HG02571 (cell line): ENCODE measurements at regions not wholly inside any gene's neighbourhood (a gene's known extent, or its start where the extent isn't known, plus 50 kb on each side); places are given as distances from the start of the nearest gene placed in this dataset.

ENCODE experiments used
- ATAC-seq: cut with Tn5 transposase; IDR thresholded peaks from one replicate; pipeline ENCODE4 v1.9.1; 2021; ENCODE audit warnings: mild to moderate bottlenecking, moderate library complexity; ENCODE audit not compliant: unreplicated experiment

DNA sequence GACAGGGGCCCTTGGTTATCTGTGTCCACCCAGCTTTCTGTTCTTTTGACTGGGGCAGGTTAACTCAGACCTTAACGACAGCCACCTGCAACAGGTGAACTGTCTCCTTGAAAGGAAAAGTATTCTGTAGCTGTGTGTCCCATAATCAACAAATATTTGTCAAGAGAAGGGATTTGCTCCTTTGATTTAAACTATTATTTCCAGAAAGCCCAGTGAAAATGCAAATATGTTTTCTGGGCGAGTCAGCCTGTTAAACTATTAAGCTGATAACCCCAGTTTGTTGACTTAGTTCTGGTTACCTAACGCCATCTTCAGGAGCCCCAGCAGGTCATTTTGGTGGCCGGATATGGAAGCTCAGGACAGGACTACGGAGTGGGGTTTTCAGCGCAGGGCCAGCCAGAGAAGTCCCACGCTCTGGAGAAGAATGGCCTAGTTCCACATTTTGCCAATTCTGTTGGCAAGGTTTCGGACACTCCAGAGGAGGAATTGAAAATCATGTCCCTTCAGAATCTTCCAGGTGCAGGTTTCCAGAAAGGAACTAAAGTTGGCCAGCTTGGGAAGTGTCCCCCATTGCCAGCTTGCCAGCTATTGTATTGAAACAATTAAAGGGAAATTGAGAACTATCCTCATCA lies 54.5 kb downstream of the ADRA2A start:
- no peak for ATAC-seq

DNA sequence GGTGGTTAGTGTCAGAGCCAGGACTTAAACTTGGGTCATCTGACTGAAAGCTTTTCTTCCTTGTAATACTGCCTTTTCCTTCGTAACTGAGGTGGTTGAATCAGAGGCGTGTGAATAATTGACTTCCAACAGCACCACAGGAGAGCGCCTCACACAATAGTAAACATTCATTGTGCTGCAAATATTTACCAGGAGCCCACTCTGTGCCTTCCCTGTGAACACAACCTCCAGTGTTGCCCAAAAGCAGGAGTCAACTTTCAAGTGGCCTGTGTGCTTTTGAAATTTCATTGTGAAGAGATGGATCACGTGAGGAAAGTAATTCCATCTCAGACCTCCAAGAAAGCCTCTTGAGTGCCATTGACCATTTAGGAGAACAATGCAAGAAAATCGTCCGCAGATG lies 60.2 kb downstream of the ADRA2A start:
- no peak for ATAC-seq

DNA sequence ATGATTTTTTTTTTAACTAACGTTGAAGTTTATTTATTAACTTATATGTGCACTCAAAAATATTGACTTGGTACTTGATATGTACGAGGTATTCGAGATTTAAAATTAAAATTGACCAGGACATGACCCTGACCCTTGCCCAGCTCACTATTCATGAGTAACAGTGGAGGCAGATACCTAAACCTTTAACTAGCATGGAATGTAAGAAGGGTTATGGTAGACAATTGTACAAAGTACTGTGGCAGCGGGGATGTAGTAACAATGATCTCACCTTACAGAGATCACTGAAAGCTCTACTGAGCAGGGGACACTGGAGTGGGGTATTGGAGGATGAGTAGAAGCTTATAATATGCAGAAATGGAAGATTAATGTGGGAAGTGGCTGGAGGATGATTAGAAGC lies 60.8 kb downstream of the ADRA2A start:
- ATAC-seq = no peak

DNA sequence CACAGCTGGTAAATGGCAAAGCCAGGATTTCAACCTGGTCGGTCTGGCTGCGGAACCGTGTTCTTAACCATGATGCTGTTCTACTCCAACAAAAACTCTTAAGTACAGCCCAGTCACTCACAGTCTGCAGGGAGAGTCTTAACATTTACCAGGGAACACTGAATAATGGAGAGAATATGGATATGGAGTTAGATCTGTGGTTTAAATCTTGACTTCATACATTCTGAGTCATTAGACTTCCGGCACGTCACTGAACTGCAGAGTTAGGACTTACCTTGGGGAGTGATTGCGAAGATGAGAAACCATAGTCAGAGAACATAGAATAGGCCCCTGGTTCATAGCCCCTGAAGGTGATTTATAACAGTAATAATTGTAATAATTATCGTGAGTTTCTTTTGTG lies 61.7 kb downstream of the ADRA2A start:
- ATAC-seq = no peak

DNA sequence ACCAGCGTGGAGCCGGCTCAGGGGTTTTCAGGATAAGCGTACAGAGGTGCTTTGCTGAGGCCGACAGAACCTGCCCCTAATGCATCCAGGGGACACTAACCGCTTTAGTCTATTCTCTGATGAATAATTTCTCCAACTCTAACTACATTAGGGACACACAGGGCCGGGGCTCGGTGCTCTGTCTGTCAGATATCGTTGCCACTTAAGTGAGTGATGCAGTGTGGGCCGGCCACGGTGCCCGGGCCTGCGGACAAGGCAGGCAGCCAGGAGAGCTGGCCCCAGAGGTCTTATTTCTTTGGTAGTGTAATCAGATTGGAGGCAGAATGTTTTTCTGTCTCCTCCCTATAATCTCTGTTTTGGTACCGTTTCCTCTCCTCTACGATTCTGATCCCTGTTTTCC lies 62.7 kb downstream of the ADRA2A start:
- no peak for ATAC-seq

DNA sequence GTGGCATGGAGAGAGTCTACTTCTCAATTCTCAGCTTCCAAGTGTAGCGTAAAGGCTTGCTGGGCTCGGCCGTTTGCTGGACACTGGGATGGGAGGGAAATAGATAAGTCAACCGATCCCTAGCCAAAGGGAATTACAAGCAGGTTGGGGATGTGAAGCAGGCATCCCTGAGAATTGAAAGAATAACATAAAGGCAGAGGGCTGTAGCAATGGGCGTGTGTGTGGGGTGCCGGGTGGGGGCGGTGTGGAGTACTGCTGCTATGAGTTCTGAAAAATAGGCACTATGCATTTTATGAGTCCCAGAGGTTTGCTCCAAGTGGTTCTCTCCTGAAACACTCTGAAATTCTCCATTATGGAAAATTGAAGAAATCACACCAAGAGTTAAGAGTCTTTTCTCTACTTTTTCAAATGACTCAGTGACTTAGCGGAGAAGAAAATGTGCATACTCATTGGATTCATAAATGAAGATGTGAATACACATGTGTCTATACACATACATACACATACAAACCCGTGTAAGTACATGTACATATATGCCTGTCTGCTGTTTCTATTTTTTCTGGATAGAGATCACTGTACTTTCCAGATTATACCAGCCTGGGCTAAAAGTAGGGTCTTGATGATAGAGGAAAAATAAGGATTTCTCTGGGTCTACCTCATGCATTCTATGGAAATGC lies 65.4 kb downstream of the ADRA2A start:
- no peak for ATAC-seq

DNA sequence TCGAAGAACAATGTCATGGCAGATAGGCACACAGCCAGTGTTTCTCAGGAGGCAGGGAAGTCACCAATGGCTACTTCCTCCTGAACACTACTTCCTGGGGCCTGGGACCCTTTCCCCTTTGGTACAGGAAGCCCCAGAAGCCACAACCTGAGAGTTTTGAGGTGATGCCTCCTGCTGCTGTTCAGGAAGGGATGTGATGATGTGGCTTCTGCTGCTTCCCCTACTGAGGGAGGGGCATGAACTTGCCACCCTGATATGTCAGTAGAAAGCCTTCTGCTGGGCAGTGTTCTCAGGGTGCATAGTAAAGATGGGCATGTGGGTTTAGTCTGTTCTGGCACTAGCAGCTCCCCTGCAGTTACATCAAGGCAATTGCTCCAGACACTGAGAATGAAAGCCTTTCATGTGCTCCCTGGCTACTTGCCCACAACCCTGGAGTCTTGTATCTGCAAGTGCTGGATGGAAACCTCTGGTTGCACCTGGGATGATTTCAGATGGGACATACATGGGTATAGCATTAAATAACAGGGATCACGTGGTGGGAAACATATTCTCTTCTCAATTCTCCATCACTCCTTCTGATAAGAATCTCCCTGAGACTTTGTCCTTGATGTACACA lies 69.3 kb downstream of the ADRA2A start:
- no peak for ATAC-seq

DNA sequence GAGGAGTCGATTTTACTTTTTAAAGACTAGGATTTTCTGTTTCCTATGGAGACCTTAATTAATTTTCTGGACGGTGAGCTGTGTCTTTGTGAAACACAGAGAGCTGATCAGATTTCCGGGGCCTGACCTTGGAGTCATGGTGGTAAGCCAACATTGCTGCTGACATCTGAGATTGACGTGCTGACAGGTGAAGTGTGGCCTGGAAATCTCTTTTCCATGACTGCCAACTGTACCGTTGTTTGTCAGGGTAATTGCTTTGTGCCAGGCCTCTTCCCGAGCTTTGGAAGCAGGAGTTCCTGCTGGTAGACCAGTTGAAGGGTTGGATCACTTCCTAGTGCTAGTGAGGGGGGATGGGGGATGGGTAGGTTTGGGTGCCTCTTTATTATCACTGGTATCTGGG lies 71.2 kb downstream of the ADRA2A start:
- no peak for ATAC-seq

DNA sequence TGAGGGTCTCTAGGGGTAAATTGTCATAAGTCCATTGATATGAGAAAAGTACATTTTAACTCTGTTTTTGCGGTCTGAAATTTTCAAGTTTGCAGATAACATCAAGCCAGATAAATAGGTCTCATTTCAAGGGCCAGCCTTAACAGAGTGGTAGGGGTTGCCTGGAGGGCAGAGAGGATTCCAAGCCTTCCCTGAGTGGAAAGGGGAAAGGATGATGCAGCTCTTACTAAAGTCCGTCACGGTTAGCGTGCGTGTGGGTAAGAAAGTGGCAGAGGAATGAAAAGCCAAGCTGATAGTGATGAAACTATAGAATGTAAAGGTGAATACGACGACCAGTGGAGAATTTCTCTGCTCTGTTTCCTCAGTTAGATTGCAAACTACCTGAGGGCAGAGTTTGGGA lies 71.6 kb downstream of the ADRA2A start:
- no peak for ATAC-seq

DNA sequence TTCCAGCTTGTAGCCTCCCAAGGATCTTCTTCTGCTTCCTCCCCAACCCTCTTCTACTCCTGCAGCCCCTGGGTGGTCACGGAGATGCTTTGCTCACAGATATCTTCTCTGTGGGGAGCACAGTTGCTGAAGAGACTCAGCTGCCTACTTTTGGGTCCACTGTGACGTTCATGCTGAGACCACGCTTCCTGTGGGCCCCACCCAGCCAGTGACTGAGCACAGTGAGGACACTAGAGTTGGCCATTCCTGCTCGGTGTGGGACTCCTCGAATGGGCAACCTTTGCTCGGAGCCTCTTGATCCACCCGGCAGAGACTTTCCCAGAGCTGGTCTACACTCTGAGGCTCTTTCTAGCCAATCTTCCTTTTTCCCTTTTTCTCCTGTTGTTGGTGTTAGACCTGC lies 73.9 kb downstream of the ADRA2A start:
- ATAC-seq = no peak

DNA sequence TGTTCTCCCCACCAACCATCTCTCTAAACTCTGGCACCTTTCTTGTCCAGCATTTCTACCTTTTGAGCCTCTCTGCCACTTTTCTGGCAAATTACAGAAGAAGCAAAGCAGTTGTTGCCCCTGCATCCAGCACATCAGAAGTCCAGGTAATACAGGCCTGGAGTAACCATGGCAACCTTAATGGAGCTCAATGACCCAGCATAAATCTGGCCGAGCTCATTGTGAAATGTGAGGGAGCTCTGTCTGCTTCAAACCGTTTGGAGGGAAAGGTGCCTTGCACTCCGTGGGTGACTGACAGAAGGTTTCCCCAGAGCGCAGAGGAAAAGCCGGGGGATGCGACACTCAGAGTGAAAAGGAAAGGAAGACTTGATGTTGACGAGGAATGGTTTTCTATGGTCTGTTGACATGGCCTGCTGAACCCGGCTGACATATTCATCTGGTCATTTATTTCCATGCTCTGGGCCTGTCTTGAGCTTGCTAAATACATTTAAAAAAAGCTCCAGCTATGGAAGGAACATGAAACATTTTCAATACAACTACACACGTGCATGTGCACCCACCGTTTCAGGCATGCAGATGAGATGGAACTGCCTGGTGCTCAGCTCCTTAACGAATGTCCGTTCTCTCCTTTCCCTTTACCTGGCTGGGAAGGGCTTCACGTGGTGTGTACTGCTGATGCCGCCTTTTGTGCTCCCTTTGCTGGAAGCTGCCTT lies 74.9 kb downstream of the ADRA2A start:
- no peak for ATAC-seq

DNA sequence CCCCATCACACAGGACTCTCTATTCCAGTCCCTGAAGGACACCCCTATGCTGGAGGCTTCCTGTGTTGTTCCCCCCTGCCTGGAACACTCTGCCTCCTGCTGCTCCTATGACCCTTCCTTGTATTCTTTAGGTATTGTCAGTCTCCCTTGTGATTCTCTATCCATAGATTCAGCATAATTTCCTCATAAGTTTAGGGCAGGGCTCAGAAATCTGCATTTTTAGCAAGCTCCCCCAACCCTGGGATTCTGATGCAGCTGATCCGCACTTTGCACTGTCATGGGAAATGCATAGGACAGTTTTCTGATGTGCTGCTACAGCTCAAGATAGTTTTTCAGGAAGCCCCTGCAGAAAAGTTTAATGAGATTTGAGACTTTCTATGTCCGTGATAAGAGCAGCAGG lies 79.9 kb downstream of the ADRA2A start:
- no peak for ATAC-seq

DNA sequence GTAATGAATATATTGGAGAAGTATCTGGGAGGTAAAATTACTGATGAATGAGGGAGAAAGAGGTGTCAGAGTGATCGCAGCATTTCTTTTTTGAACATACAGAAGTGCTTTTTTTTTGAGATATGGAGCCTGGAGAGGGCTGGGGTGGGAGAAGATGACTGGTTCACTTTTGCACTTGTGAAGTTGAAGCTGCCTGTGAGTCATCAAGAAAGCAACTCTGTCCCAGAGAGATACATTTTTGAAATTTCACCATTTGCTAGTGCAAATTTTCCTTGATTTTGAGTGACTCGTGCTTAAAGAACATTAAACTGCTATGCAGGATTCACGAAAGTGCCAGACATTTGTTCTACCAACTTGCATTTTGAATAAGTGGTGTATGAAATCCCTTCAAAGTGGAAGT lies 81.8 kb downstream of the ADRA2A start:
- ATAC-seq = no peak

DNA sequence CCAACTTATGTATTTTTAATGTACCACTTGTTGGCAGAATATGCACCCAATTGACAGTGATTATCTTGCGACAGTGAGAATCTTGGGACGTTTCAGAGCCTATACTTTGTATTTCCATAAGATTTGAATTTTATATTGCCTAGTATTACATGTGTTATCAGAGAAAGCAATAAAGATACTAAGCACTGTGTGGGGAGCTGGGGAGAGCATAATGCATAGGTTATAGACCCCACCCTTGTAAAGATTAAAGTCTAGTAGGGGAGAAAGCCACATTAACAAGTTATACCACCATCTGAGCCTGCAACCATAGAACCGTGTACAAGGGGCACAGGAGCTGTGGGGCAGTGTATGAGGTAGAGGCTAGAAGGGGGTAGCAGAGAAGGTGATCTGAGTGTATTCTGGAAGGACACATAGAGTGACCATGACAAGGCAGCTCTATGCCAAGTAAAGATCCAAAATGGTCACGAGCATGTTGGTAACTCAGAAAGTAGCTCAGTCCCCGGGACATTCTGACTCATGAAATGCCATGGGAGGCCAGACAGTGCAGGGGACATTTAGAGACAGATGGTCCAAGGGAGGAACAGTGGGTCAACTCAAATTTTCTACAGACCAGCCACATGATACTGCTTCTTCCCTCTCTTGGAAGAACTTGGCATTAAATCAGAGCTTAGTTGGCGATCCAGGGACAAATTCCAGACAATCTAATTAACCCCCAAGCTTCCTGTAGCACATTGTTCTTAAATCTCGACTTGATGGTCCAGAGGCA lies 84.5 kb downstream of the ADRA2A start:
- ATAC-seq = no peak

DNA sequence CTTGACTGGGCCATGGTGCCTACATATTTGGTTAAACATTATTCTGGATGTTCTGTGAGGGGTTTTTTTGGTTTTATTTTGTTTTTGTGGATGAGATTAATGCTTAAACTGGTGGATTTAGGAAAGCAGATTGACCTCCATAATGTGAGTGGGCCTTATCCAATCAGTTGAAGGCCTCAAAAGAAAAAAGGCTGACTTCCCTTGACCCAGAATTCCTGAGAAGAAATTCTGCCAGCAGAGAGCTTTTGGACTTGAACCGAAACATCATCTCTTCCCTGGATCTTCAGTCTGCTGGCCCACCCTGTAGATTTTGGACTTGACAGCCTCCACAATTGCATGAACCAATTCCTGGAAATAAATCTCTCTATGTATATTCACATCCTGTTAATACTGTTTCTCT lies 94.4 kb downstream of the ADRA2A start:
- no peak for ATAC-seq

DNA sequence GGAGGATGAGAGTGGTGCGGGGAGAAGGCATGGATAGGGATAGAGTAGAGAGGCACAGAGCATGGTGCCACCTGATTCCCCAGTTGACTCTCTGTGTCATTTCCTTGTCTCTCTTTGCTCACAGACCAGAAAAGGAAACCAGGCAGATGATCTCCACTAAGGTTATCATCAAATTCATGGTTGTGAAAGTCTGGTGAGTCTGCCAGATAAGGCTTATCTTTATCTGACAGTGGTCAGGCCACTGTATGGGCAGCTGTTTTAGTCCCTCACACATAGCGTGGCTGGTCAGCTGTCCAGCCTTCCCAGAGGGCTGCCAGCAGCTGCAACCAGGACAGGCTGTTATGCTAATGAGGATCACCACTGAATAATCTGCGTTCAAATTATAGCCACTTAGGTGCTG lies 99.0 kb downstream of the ADRA2A start:
- no peak for ATAC-seq

DNA sequence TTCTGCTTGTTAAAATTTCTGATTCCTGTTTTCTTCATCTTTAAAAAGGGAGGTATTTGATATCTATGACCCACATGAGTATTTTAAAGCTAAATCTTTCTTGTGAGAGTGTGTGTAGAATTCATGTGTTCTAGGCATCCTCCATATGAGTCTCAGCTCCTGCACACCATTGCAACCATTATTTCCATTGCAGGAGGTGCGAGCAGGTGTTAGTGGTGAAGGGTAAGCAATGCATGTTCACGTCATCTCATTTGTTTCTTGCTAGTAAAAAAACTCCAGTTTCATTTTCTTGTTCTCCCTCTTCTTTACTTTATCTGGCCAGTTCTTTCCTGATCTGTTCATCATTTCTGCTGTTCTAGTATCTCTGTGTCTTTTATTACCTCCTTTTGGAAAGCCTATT lies 100.5 kb downstream of the ADRA2A start:
- ATAC-seq = no peak

DNA sequence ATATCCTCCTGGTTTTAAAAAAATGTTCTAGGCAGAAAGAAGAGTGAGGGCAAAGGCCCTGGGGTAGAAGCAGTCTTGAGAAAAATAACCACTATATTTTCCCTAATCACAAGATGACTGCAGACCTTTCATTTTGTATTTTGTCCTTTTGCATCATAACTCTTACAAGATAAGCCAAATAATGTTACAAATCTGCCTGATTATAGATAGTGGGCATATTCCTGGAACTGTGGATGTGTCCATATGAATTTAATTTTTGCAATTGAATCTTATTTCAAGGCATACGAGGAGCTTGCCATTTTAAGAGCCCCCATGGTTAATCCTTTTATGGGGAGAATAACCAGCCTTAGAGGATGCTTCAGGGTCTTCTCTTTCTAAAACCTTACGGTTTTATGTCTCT lies 102.7 kb downstream of the ADRA2A start:
- ATAC-seq = no peak

DNA sequence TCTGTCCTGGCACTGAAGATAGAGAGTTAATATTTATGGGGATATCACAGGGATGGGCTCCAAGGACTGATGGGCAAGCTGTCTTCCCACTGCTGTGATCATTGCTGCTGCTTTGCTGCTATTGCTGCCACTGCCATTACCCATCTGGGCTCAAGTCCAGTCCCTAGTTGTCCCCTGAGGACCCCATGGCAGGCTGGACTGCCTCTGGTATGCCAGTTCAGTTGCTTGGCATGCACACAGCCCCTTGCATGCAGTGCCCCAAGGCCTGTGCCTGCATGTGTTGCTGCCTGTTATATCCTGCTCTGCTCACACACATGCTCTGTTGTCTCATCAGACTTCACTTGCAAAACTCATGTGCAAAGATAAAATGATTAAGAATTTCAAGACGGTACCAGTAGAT lies 109.5 kb downstream of the ADRA2A start:
- no peak for ATAC-seq

DNA sequence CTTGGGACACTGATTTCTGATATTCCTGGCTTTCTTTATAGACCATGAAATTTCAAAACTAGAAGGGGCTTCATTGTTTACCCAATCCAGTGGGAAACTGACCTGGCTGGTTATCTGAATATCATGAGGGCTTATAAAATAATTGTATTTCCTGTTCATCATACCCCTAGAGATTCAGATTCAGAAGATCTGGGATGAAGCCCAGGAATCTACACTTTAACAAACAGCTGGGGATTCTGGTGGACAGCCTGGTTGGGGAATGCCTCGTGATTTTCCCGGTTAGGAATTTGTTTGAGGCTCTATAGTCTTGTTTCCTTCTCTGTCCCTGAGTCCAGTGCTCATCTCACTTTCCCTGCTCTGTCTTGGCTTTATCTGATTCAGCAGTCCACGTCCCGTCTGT lies 110.3 kb downstream of the ADRA2A start:
- no peak for ATAC-seq

DNA sequence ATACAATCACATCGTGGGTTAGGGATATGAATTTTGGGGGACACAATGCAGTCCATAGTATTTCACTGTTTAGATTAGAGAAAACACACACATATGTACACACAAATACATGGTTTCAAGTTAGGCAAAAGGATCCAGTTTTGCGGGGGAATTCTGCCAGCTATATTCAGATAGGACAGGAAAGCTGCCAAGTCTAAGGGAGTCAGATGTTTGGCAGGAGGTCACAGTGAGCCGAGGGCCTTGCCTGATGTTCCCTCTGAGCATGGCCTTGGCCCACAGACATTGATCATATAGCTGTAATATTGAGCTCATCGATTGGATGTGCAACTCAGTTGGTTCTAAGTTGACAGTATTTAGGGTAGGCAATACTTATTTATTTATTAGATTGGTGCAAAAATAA lies 122.8 kb downstream of the ADRA2A start:
- no peak for ATAC-seq
